ENCODE measurements at regions not wholly inside any gene's neighbourhood (a gene's known extent, or its start where the extent isn't known, plus 50 kb on each side); places are given as distances from the start of the nearest gene placed in this dataset.

DNA sequence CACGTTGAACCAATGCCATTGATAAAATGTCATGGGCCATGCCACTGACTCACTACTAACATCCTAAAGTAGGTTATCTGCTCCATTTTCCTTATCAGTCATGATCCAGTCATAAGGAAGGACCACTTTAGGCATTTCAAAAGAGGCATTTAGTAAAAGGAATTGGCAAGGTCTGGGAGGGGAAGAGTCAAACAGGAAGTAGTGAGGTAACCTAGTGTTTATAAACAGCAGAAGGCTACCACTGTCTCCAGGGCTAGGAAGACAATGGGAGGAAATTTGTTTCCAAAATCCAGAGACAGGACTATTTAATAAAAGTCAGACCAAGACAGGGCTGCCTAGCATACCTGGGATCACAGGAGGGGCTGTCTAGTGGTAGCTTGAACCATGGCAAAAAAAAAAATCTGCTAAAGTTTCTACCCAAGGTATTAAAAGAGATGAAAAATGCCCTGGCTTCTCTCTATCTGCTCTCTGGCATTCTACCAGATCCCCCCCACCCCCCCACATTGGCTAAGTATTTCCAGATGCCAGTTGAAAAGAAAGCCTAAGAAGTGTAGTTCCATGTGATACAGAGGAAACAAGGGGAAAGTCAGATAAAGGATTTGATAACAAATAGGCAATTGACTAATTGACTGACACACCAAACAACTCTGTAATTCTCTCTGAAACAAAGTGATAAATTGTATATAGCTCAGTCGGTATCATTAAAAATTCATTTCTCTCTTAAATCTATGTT, 50.4 kb upstream of the C11orf87 start:
- no peak overlapping the region for H3K4me3 ChIP-seq (ENCODE audit: control insufficient read depth, low read depth, low read length)
- TF ChIP-seq CTCF (IDR thresholded peaks at IDR 0.05; ENCODE audit: control insufficient read depth, insufficient read depth, low read depth, low read length, missing control alignments) = no peak
- no peak for DNase-seq (ENCODE audit: low read depth)
